ENCODE measurements at regions not wholly inside any gene's neighbourhood (a gene's known extent, or its start where the extent isn't known, plus 50 kb on each side); places are given as distances from the start of the nearest gene placed in this dataset.

DNA sequence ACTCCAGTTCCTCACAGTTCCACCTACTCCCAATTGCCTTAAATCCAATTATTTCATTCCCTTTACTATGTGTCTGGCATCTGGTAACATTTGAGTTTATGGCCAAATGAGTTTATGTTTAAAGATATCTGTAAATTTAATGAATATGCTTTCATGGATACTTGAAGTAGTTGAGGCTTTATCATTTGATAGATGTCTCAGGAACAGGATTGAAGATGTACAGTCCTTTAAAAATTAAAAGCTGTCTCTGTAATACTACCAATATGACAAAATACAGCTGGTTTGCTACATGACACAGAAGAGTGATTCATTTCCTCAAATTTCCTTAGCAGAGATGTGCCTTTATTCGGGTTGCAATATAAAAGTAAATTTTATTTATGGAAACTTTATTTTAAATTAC, 2326.0 kb upstream of the ACO1 start:
- Histone ChIP-seq H3K79me2 (ENCODE audit: control insufficient read depth in 1 of 2, insufficient read depth in 2 of 2, low read length in 2 of 2) (no peaks in the 10 kb centered on the region), H4K91ac (replicated peaks; ENCODE audit: insufficient read length, low read length) (no peak overlapping the region), H3K23me2 (ENCODE audit: low read depth, low read length) (no peaks in the 10 kb centered on the region), H3K9ac (replicated peaks in 1 of 4; ENCODE audit: extremely low read depth in 1 of 4, low read depth in 3 of 4, low read length in 3 of 4) (no peak overlapping the region), H3K23ac (ENCODE audit: insufficient read length) (no peak overlapping the region), H3K27me3 (replicated peaks in 1 of 4; ENCODE audit: control insufficient read depth in 3 of 4, extremely low read depth in 1 of 4, insufficient read depth in 3 of 4, low read length in 3 of 4) (no peaks in the 10 kb centered on the region), H3K18ac (ENCODE audit: extremely low read depth, low read length) (no peak overlapping the region), H4K8ac (ENCODE audit: extremely low read depth, insufficient read depth, low read length) (no peak overlapping the region), H2BK120ac (replicated peaks; ENCODE audit: low read depth, low read length) (no peak overlapping the region), H3K4ac (replicated peaks; ENCODE audit: insufficient read length, low read depth, low read length) (no peak overlapping the region), H2BK20ac (ENCODE audit: low read length) (no peak overlapping the region), H2BK15ac (ENCODE audit: low read length) (no peak overlapping the region), H3K36me3 (ENCODE audit: control insufficient read depth in 2 of 4, insufficient read depth in 4 of 4, low read length in 3 of 4) (no peaks in the 10 kb centered on the region), H2AK5ac (ENCODE audit: low read depth, low read length) (no peak overlapping the region), H3K27ac (ENCODE audit: low read depth, low read length) (no peak overlapping the region), H2BK5ac (ENCODE audit: low read depth, low read length) (no peak overlapping the region), H4K5ac (ENCODE audit: insufficient read length, low read depth, low read length) (no peak overlapping the region), H3K4me2 (ENCODE audit: insufficient read depth in 1 of 2, low read depth in 2 of 2, low read length in 2 of 2) (no peak overlapping the region), H3K79me1 (ENCODE audit: low read depth, low read length) (no peaks in the 10 kb centered on the region), H3K14ac (ENCODE audit: insufficient read length) (no peak overlapping the region), H4K20me1 (replicated peaks in 1 of 2; ENCODE audit: control insufficient read depth in 1 of 2, insufficient read depth in 2 of 2, low read length in 2 of 2) (no peaks in the 10 kb centered on the region), H2AFZ (ENCODE audit: low read length) (no peak overlapping the region), H2BK12ac (ENCODE audit: low read depth, low read length) (no peak overlapping the region), H3K9me3 (ENCODE audit: insufficient read depth in 2 of 2, low read depth in 1 of 2, low read length in 1 of 2) (no peaks in the 10 kb centered on the region), H3K56ac (replicated peaks; ENCODE audit: insufficient read length, low read depth, low read length) (no peak overlapping the region), H3K4me1 (replicated peaks in 1 of 4; ENCODE audit: control insufficient read depth in 3 of 4, insufficient read depth in 4 of 4, low read length in 3 of 4) (no peaks in the 10 kb centered on the region), H3K4me3 (ENCODE audit: extremely low read depth in 1 of 4, insufficient read depth in 2 of 4, low read depth in 3 of 4, low read length in 4 of 4) (no peak overlapping the region)
- ChIA-PET CTCF (ENCODE audit: partially characterized antibody) (no interaction called here), POLR2A (ENCODE audit: partially characterized antibody) (no interaction called here)
- DNase-seq (ENCODE audit: low read depth in 1 of 2, low spot score in 2 of 2) (no peak), FAIRE-seq (no peak)
- 76% methylated on average over 1 of the region's 1 CpG; no CpG with 5 or more reads in 1 of the 2 experiments for WGBS, 2 experiments (ENCODE audit: extremely low coverage in 1 of 2, insufficient coverage in 1 of 2, insufficient read length in 1 of 2, insufficient replicate concordance in 2 of 2, low coverage in 1 of 2, low lambda C conversion rate in 2 of 2, missing lambda C conversion rate in 1 of 2)
- no peak for TF ChIP-seq TEAD4 (IDR thresholded peaks at IDR 0.05; ENCODE audit: low read depth, low read length)
- TF ChIP-seq CEBPB (IDR thresholded peaks at IDR 0.05; ENCODE audit: low read depth, low read length), result no peak
- TF ChIP-seq SAP30 (IDR thresholded peaks at IDR 0.05; ENCODE audit: insufficient read depth, insufficient replicate concordance, low read length), result no peak
- TF ChIP-seq RXRA (IDR thresholded peaks at IDR 0.05; ENCODE audit: insufficient read depth, low read depth, low read length), result no peak
- no peak for TF ChIP-seq NANOG (IDR thresholded peaks at IDR 0.05; ENCODE audit: insufficient read depth, low read depth, low read length, poor library complexity, severe bottlenecking)
- TF ChIP-seq HDAC6 (IDR thresholded peaks at IDR 0.05; ENCODE audit: low read depth, low read length), result no peak
- no peak for TF ChIP-seq RFX5 (IDR thresholded peaks at IDR 0.05; ENCODE audit: borderline replicate concordance, low read depth, low read length)
- TF ChIP-seq BRCA1 (IDR thresholded peaks at IDR 0.05; ENCODE audit: low read depth, low read length), result no peak
